Astrocyte of the hippocampus (primary cell): ENCODE measurements at regions not wholly inside any gene's neighbourhood (a gene's known extent, or its start where the extent isn't known, plus 50 kb on each side); places are given as distances from the start of the nearest gene placed in this dataset.
"Not testable (repeated sequence)": the region's sequence is repeated elsewhere in the genome, so short reads cannot be mapped to it uniquely, and the experiment has no call there.

Experiments
- DNase-seq: peaks from one replicate; pipeline ENCODE4 v3.0.0; 2011; ENCODE audit warnings: low read depth, low spot score

DNA sequence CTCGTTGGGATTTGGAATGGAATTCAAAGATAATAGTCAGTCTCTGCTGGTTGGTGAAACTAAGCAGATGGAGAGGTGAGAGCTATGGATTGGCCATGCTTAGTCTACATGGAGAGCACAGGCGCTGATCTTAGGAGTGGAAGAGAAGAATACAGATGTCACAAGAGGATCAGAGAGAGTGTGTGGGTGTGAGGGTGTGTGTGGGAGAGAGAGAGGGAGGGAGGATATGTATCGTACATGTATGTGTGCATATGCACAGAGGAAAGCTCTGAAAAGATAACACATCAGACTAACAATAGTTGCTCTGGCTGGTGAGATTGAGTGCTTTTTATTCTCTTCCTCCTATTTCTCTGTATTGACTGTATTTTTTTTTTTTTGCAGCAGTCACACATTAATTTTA is 686.2 kb upstream of the TBX3 start:
- DNase-seq: no peak

DNA sequence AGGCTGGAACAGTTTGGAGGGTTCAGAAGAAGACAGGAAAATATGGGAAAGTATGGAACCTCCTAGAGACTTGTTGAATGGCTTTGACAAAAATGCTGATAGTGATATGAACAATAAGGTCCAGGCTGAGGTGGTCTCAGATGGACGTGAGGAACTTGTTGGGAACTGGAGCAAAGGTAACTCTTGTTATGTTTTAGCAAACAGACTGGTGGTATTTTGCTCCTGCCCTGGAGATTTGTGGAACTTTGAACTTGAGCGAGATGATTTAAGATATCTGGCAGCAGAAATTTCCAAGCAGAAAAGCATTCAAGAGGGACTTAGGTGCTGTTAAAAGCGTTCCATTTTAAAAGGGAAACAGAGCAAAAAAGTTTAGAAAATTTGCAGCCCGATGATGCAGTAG is 682.3 kb upstream of the TBX3 start:
- not testable (repeated sequence) for DNase-seq

DNA sequence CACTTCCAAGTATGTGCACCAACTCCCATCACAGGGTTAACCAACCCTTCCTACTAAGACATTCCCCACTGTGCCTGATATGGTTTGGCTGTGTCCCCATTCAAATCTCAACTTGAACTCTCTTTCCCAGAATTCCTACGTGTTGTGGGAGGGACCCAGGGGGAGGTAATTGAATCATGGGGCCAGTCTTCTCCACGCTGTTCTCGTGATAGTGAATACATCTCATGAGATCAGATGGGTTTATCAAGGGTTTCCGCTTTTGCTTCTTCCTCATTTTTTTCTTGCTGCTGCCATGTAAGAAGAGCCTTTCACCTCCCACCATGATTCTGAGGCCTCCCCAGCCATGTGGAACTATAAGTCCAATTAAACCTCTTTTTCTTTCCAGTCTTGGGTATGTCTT is 681.8 kb upstream of the TBX3 start:
- DNase-seq: not testable (repeated sequence)

GRCh38 chr12:115364921-115365320 is 680.9 kb upstream of the TBX3 start:
- no peak for DNase-seq

GRCh38 chr12:115362339-115362976 is 678.5 kb upstream of the TBX3 start:
- no peak for DNase-seq

- DNase-seq: no peak
Measured at GRCh38 chr12:115357681-115358080, 673.7 kb upstream of the TBX3 start.

DNA sequence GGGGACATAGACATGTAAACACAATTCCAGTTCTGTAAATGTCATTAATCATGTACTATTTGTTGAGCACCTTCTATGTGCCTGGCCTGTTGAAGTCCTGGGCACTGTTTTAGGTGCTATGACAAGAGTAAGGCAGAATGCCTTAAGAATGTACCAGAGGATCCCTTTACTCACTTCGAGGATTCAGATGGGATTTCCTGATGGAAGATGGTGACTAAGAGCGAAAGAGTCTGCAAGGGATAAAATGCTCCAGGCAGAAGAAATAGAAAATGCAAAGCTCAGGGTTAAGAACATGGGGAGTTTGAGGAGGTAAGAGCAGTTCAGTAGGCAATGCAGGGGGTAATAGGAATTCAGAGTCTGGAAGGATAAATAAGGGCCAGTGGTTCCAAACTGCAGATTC is 671.3 kb upstream of the TBX3 start:
- DNase-seq: no peak

GRCh38 chr12:115354007-115354890 is 670.3 kb upstream of the TBX3 start:
- peak; percentile 95 for DNase-seq

GRCh38 chr12:115353467-115353866 is 669.5 kb upstream of the TBX3 start:
- DNase-seq: no peak

- DNase-seq: no peak
Measured at GRCh38 chr12:115351514-115352077, 667.6 kb upstream of the TBX3 start.

- no peak for DNase-seq
Measured at GRCh38 chr12:115349711-115350110, 665.7 kb upstream of the TBX3 start.

- no peak for DNase-seq
Measured at GRCh38 chr12:115348301-115348700, 664.3 kb upstream of the TBX3 start.

GRCh38 chr12:115343601-115344000 is 659.6 kb upstream of the TBX3 start:
- DNase-seq: no peak

GRCh38 chr12:115343008-115343407 is 659.0 kb upstream of the TBX3 start:
- DNase-seq: no peak

DNA sequence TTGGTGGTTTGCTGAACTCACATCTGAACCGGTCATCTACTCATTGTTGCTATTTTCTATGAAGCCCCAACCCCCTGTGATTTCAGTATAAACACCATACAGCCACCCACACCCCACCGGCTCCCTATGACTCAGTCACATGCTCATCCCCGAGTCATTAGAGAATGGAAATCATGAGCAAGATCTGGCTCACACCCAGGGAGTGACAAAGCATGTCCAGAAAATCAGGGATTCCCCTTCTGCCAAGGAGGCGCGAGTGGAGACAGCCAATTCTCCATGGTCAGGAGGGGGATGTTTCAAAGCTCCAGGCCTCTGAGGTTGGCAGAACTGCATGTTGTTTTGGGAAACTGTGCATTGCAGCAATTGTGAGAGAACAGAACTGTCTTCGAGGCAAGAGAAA is 657.5 kb upstream of the TBX3 start:
- peak; percentile 96 for DNase-seq

GRCh38 chr12:115338566-115339294 is 654.8 kb upstream of the TBX3 start:
- DNase-seq: peak; percentile 28

DNA sequence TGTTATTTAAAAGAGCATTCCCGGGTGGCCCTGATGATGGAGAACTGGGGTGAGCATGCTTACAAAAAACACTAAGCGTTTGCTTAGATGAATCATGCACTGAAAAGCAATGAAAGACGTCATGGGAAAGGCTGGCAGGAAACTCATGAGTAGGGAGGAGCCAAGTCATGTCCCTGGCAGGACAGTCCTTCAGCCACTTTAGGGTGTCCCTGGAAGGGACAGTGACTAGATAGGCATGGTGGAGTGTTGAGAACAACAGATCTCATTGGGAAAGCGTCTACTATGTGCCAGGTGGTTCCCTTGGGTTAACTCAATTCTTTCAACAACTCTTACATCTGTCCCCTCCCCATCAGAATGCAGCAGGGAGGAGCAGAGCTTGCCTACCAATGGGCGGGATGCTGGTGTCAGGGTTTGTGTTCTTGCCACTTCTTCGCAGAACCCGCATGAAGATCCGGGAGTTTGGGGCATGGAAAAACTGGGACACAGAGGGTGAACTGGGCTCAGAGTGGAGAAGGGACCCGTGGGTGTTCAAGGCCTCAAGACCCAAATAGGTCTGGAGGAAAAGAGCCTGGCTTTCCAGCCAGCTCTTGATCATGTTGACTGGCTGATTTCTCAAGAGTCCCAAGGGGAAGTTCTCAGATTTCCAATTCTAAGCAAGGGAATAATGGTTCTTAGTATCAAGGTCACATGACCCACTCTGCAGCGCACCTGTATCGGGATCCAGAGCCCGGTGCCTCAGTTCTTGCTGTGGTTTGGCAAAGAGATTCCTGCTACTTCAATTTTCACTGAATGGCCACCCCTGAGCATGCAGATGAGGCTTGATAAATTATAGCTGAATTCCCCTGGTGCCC is 653.9 kb upstream of the TBX3 start:
- peak; percentile 84 for DNase-seq

DNA sequence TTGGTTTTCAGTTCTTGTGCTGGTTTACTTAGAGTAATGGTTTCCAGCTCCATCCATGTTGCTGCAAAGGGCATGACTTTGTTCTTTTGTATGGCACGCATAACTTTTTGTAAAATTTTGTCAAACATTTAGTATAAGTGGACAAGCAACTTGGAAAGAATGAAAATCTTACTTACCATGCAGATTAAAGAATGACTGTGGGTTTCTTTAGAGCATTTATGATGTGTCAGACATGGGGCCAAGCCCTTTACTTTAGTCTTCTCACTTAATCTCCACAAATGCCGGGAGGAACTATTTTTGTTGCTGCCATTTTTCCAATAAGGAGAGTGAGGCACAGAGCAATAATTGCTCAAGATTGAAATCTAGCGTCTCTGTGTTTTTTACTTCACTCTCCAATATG is 652.5 kb upstream of the TBX3 start:
- DNase-seq: no peak

DNA sequence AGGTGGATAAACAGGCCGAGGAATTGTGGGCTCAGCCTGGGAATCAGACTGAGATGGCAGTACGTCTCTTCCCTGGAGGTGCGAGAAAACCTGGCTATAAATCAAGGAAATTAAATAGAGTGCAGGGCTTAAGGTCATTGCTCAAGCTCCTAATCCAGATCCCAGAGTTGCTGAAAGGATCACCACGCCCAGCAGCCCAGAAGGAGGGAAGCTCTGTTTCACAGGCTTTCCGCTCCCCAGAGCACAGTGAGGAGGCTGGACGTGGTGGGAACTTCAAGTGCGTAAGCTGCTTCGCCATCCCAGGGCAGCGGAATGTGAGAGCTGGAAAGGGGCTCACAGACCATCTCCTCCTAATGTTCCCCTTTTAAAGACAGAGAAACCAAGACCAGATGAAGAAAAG is 651.6 kb upstream of the TBX3 start:
- no peak for DNase-seq

DNA sequence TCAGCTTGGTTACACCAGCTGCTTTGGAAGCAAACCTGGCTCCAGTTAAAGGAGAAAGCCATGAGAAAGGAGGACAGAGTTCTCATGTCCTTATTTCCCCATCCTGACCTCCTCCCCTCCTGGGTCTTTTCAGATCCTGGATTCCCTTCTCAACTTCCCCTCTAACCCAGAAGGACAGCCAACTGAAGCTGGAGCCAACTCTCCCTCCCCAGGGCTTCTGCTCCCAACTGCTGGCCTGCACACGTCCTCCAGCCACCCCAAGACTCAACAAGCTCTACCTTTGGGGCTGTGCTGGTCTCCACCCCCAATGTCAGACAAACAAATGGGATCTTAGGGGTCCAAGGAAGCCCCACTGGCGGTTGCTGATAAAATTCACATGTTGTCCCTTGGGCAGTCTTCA is 651.1 kb upstream of the TBX3 start:
- no peak for DNase-seq

GRCh38 chr12:115332945-115333344 is 649.0 kb upstream of the TBX3 start:
- no peak for DNase-seq
